ENCODE measurements at regions not wholly inside any gene's neighbourhood (a gene's known extent, or its start where the extent isn't known, plus 50 kb on each side); places are given as distances from the start of the nearest gene placed in this dataset.

- Histone ChIP-seq H2AK5ac (ENCODE audit: low read depth, low read length) (no peak overlapping the region), H3K14ac (replicated peaks; ENCODE audit: low read depth, low read length) (no peak overlapping the region), H2AK9ac (replicated peaks; ENCODE audit: low read depth, low read length, poor library complexity) (no peak overlapping the region), H4K20me1 (ENCODE audit: insufficient read depth, low read length) (no peaks in the 10 kb centered on the region), H3K56ac (ENCODE audit: extremely low read depth, insufficient read depth, low read length) (no peak overlapping the region), H3K4ac (ENCODE audit: low read depth, low read length) (no peak overlapping the region), H2BK15ac (ENCODE audit: low read depth, low read length) (no peak overlapping the region), H3K9ac (ENCODE audit: low read depth, low read length) (no peak overlapping the region), H2BK5ac (ENCODE audit: low read depth, low read length, poor library complexity, severe bottlenecking) (no peak overlapping the region), H3K36me3 (ENCODE audit: control insufficient read depth, insufficient read depth, low read length) (no peaks in the 10 kb centered on the region), H4K5ac (ENCODE audit: low read depth, low read length) (no peak overlapping the region), H4K91ac (ENCODE audit: insufficient read depth, low read depth, low read length) (no peak overlapping the region), H3K4me3 (ENCODE audit: insufficient read depth, low read depth, low read length) (no peak overlapping the region), H2AFZ (replicated peaks; ENCODE audit: low read length, poor library complexity) (no peak overlapping the region), H3K18ac (ENCODE audit: low read depth, low read length) (no peak overlapping the region), H3K27me3 (ENCODE audit: control insufficient read depth, insufficient read depth, low read length) (no peaks in the 10 kb centered on the region), H3K9me3 (ENCODE audit: control insufficient read depth, insufficient read depth, low read length) (no peaks in the 10 kb centered on the region), H3K4me1 (ENCODE audit: control insufficient read depth, insufficient read depth, low read length) (no peaks in the 10 kb centered on the region), H3K9me1 (ENCODE audit: insufficient read depth, low read length) (no peaks in the 10 kb centered on the region), H3K23ac (ENCODE audit: low read depth, low read length) (no peak overlapping the region), H4K8ac (ENCODE audit: low read depth in 2 of 2, low read length in 2 of 2) (no peak overlapping the region), H2BK120ac (ENCODE audit: low read depth, low read length) (no peak overlapping the region), H3K79me1 (ENCODE audit: low read depth in 1 of 2, low read length in 2 of 2) (no peaks in the 10 kb centered on the region), H3K27ac (ENCODE audit: insufficient read depth, low read length) (no peak overlapping the region), H2BK20ac (ENCODE audit: low read depth, low read length) (no peak overlapping the region), H3K4me2 (ENCODE audit: low read depth, low read length) (no peak overlapping the region)
- no peak for DNase-seq
- no TSS peak for BruUV-seq (replicated peaks)
- ChIA-PET CTCF (no interaction called here), POLR2A (ENCODE audit: unreplicated experiment) (no interaction called here)
- in situ Hi-C loops (cut with MboI; ENCODE audit: low sequenced_read_pairs) = no loop called here
- intact Hi-C loops (cut with micrococcal nuclease) = no loop called here
- TF ChIP-seq CEBPB (IDR thresholded peaks at IDR 0.05; ENCODE audit: low read depth, low read length) = no peak
- no peak for TF ChIP-seq SMC3 (IDR thresholded peaks at IDR 0.05; ENCODE audit: low read depth, low read length)
- no peak for TF ChIP-seq POLR2A (IDR thresholded peaks at IDR 0.05; ENCODE audit: low read depth, low read length)
- no peak for TF ChIP-seq RCOR1 (IDR thresholded peaks at IDR 0.05; ENCODE audit: insufficient replicate concordance, low read length)
- TF ChIP-seq MAZ (IDR thresholded peaks at IDR 0.05; ENCODE audit: borderline replicate concordance, low read depth, low read length) = no peak
- WGBS, 2 experiments (ENCODE audit: extremely low coverage in 2 of 2, insufficient read length in 1 of 2) = no CpG with 5 or more reads among the region's 5 CpGs
- ATAC-seq (ENCODE audit: low read depth) = no peak
- dilution Hi-C loops (cut with HindIII; ENCODE audit: low sequenced_read_pairs, unreplicated experiment) = no loop called here
Measured at GRCh38 chr20:11607047-11607446, 310.6 kb upstream of the BTBD3 start.
